ENCODE measurements at regions not wholly inside any gene's neighbourhood (a gene's known extent, or its start where the extent isn't known, plus 50 kb on each side); places are given as distances from the start of the nearest gene placed in this dataset.
A peak's percentile ranks its signal among the peaks of the same experiment; 100 is the strongest.

DNA sequence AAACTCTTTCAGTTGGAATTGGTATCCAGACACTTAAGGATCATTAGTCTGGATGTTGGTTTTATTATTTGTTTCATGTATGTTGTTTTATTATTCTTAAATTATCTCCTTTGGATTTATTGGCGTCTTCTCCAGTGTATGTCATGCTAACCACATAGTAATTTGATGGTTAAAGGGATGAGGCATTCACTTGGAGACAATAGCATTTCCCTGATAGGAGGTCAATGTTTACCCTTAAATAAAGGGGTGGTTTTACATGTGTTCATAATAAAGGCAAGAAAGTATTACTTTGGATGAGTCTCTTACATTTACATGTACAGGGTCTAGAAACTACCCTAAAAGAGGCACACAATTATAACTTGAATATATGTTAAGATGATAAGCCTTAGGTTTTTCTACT is 51.2 kb upstream of the RNF144B start:
- no peak for DNase-seq (ENCODE audit: low spot score)

DNA sequence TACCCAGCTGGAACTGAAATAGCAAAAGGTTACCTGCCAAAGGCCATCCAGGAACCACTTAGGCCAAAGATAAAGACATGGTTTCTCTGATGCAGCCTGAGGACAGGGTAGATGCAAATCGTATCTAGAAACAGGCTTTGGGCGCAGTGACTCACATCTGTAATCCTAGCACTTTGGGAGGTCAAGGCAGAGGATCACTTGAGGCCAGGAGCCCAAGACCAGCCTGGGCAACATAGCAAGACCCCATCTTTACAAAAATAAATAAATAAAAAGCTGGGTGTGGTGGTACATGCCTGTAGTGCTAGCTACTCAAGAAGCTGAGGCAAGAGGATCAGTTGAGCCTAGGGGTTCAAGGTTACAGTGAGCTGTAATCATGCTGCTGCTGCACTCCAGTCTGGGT is 52.9 kb upstream of the RNF144B start:
- no peak for DNase-seq (ENCODE audit: low spot score)

DNA sequence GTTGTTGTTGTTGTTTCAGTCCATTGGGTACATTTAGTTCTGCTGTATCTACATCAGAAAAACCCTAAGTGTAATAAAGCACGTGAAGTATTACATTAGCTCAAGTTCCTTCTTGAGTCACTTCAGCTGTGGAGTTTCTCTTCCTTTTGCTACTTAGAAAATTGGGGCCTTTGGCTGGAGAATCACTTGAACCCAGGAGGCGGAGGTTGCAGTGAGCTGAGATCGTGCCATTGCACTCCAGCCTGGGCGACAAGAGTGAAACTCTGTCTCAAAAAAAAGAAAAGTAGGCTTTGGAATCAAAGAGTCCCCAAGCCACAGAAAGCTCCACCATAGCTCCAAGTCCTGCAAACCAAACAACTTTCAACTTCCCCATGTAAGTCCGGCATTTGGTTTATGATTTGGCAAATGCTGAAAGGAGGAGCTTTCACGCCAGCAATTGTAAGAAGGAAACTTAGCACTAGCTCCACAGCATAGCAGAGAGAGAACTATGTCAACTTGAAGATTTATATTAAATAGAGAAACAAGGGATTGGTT is 56.5 kb upstream of the RNF144B start:
- no peak for DNase-seq (ENCODE audit: low spot score)

DNA sequence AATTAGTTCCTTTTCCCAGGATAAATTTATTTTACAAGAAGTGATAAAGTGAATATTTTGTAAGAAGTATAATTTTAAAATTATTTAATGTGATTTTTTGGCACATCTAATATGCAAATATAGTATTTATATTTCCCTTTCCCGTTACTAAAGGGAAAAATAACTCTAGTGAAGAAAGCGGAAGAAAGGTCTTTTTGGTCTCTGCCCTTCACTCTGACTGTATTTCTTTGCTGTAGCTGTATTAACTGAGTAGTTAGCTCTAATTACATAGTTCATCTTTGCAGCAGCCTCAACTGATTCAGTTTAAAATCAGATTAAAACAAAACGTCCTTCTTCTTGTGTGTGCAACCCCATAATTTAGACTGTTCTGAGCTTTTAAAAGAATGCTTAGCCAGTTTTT is 57.4 kb upstream of the RNF144B start:
- DNase-seq (ENCODE audit: low spot score): no peak

DNA sequence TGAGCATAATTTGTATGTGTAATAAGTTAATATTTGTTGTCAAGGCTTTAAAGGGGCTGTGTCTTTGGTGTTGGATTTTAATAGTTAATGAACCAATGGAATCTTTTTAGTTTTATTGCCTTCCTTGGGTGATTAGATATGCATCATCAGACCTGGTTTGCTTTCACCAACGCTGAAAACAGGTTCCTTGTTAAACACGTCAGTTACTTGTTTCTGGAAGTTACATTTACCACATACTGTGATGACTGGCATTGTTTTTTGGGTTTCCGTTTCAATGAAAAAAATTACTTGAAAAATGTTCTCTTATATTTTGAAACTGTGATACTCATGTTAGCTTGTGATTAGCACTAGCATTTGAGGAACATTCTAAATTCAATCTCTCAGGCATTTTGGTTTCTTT is 58.6 kb upstream of the RNF144B start:
- DNase-seq (ENCODE audit: low spot score): no peak

DNA sequence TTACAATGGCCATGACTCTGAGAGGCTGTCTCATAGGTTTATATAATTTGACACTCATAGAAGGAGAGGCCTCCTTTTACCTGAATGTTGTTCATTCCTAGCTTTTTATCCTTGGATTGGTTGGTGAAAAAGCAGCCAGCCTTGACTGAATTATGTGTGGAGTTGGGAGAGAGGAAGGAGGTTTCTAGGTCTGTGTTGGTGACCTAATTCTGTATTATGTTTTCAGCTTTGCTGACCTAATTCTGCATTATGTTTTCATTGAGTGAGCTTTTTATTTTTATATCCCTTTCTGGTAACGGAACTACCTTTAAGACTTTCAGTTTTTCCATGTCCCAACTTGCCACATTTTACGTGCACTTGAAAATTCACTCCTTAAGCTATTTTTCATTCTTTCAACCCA is 59.1 kb upstream of the RNF144B start:
- DNase-seq (ENCODE audit: low spot score): no peak

DNA sequence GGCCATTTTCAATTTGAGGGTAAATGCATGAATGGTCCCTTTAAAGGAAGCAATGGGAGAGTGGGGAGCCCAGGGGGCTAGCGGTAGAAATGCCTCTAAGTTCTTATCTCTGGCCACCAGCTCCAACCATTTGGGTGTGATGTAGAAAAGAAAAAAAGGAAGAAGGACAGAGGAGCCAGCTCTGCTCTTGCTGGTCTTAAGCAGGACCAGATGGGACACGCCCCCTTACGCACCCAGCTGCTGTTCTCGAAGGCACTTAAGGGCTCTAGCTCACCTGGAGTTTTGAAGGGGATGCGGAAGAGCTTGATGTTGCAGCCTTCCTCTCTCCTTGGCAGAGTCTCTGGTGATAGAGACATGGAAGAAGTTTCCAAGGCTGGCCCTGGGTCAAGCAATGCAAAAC is 59.5 kb upstream of the RNF144B start:
- DNase-seq (ENCODE audit: low spot score): no peak

DNA sequence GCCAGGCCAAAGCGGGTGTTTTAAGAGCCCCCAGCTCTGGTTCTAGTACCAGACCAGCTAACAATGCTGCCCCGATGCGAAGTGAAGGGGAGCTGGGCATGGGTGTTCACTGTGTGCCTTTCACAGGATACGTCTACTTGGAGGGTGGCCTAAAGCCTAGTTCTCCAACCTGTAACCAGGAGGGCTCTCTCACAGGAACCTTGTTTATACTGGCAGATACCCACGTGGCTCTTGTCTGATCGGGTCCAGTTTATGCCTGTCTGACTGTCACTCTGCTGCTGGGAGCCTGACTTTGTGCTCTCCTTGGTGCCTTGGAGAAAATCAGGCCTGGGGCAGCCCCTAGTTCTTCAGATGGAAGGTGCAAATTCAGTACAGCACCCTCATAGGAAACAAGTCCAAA is 60.2 kb upstream of the RNF144B start:
- no peak for DNase-seq (ENCODE audit: low spot score)

DNA sequence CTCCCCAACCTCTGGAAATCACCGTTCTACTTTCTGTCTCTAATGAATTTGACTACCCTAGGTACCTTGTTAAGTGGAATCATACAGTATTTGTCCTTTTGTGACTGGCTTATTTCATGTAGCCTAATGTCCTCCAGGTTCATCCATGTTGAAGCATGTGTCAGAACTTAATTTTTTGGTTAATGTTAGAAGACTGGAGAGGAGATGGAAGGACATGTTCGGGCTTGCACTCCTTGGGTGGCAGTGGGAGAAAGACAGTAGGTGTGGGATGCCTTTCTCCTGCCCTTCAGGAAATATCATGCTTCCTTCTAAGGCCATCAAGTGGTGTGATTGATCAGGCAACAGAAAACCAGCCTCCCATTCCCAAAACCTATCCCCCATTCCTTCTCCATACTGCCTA is 61.1 kb upstream of the RNF144B start:
- DNase-seq (ENCODE audit: low spot score): no peak

DNA sequence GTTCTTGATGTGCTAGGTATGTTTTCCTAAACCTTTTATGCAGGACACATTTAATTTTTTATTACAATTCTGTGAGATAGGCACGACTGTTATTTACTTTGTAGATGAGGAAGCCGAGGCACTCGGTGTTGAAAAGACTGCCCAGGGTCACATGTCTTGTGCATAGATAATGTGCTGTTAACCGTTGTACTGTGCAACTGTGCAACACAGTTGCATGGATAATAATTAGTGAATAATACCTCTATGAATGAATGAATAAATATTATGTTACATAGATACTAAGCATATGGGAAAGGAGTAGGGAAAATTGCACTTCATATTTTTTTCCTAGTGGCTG is 60.3 kb upstream of the DEK start:
- no peak for DNase-seq (ENCODE audit: low spot score)

DNA sequence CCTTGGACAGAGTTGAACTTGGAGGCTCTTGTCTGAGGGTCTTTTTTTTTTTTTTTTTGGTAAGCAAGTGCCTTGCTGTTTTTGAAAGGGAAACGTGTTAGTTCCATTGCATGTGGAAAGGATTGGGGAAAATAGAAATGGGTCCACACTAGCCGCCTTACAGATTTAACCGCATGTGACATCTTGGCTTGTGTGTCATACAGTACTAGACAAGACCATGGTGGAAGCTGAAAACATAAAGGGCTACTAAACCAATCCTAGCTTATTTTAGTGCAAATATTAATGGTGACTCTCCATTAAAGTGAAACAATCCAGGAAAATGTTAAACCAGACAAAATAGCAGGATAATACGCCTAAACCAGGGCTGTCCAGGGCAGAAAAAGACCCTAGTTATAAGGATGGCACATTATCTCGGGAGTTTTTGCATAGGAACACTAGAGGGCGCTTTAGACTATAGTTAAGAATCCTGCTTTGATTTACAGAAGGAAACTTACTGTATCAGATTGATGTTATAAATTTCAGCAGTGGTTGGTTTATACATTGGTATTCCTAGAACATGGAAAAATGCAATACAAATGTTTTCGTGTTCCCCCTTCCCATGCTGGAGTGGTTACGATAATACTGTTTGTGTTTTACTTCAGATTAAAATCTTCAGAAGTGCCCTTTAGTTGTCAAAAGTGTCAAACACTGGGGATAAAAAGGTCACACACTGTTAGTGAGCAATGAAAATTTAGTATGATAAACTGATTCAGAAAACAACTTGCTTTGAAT is 59.8 kb upstream of the DEK start:
- DNase-seq (ENCODE audit: low spot score): peak; percentile 37

DNA sequence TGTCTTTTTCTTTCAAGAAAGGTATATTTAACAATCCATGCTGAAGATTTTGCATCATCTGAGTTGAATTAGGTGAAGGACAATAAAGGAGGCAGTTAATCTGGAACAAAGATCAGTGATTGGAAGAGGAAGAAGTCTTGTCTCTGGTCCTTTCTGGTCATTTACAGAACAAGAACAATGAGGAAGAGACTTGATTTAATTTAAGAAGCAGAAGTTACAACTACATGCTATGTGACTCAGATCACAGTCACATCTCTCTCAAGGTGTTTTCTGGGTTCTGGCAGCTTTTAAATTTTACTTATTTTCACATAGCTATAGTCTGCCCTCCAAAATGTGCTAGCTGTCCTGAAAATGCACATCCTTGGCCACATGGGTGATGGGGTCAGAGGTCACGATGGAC is 53.5 kb upstream of the DEK start:
- DNase-seq (ENCODE audit: low spot score): no peak

DNA sequence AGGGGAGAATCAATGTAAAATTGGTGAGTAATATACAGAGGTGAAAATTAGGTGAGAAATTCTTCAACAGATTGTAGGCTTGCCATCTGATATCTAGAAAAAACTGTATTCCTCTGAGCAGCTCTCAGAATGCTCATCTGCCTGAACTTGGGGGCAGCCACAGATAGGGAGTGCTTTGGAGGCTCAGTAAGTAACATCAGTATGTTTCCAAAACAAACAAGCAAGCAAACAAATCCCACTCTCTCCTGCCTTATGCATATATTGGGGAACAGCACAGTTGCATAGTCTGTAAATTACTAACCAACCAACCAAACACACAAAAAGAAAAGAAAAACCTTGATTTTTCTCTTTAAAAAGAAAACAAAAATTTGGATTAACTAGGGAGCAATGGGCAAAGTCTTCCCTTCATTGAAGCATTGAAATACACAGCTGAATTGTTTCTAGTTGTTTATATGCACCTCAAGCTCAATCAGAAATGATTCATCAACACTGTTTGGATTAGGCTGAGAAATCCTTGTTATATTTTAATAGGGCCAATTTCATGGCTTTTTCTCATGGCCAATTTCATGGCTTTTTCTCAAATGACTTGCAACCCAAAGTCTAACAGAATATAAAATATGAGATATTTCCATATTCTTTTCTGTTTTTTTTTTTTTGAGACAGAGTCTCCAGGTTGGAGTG is 50.1 kb upstream of the DEK start:
- DNase-seq (ENCODE audit: low spot score): no peak
